Stomach smooth muscle (tissue), 2 donors: ENCODE measurements at regions not wholly inside any gene's neighbourhood (a gene's known extent, or its start where the extent isn't known, plus 50 kb on each side); places are given as distances from the start of the nearest gene placed in this dataset.

Experiments
- H3K27ac ChIP-seq: one replicate; pipeline ENCODE4 v1.7.0; 2013; ENCODE audit warnings: mild to moderate bottlenecking, low read length, inconsistent platforms
- H3K27me3 ChIP-seq, 2 donors: one replicate each; pipeline ENCODE4 v1.7.0; 2013; ENCODE audit warnings: low read length in 2 of 2; ENCODE audit not compliant: insufficient read depth in 2 of 2, control insufficient read depth in 1 of 2
- H3K36me3 ChIP-seq, 2 donors: one replicate each; pipeline ENCODE4 v1.7.0; 2013; ENCODE audit warnings: low read length in 2 of 2; ENCODE audit not compliant: control insufficient read depth in 2 of 2, insufficient read depth in 2 of 2
- H3K4me1 ChIP-seq: one replicate; pipeline ENCODE4 v1.7.0; 2013; ENCODE audit warnings: low read length; ENCODE audit not compliant: control insufficient read depth, insufficient read depth
- H3K4me3 ChIP-seq, 2 donors: one replicate each; pipeline ENCODE4 v1.7.0; 2013; ENCODE audit warnings: low read length in 2 of 2
- H3K9ac ChIP-seq, 2 donors: one replicate each; pipeline ENCODE4 v1.7.0; 2013; ENCODE audit warnings: low read length in 2 of 2, mild to moderate bottlenecking in 1 of 2
- H3K9me3 ChIP-seq, 2 donors: one replicate each; pipeline ENCODE4 v1.7.0; 2013; ENCODE audit warnings: low read length in 2 of 2; ENCODE audit not compliant: control insufficient read depth in 2 of 2
- donor health status: healthy.
- donor health status: Pancreatic carcinoma.

- H3K36me3 ChIP-seq: no peaks in the 10 kb centered on the region
- H3K9ac ChIP-seq: no peak overlapping the region
- no peak overlapping the region for H3K27ac ChIP-seq
- no peaks in the 10 kb centered on the region for H3K4me1 ChIP-seq
- no peaks in the 10 kb centered on the region for H3K27me3 ChIP-seq
- H3K9me3 ChIP-seq: no peaks in the 10 kb centered on the region
- H3K4me3 ChIP-seq: no peak overlapping the region
Measured at GRCh38 chr15:45903283-45903682, 268.5 kb downstream of the SQOR start.

DNA sequence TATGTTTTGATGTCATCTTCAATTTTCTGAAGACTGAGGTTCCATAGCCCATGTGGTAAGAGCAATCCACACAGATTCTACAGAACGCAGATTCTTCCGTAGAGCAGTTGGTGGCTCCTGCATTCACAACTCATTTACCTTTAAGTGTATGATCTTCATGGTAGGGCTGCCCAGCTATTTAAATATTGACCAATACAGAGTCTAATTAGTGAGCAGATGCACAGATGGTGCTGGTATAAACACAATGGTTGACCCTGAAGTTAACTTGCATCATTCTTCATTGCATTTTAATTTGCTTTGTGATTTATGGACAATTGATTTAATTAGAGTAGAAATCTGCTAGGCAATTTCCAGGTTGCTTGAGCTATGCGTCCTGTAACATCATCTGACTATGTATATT is 269.2 kb downstream of the SQOR start:
- no peaks in the 10 kb centered on the region for H3K9me3 ChIP-seq
- no peak overlapping the region for H3K9ac ChIP-seq
- H3K4me3 ChIP-seq: no peak overlapping the region
- no peaks in the 10 kb centered on the region for H3K4me1 ChIP-seq
- no peaks in the 10 kb centered on the region for H3K36me3 ChIP-seq
- no peak overlapping the region for H3K27ac ChIP-seq
- H3K27me3 ChIP-seq: no peaks in the 10 kb centered on the region

DNA sequence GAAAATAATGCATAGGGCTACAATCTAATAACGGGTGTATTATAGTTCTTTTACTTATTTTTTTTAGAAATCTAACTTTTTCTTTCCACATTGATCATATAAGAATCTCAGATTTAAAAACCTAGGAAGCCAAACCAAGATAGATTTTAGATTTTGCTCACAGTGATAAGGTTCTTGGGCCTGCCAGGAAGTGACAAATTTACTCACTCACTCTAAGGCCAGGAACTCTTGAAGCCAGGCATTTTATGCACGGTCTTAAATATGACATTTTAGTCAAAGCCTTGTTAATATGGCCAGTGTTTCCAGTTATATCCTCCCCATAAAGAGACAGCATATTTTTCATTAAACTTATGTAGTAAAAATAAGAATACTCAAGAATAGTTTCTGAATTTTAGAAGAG is 271.4 kb downstream of the SQOR start:
- Histone ChIP-seq H3K9ac (no peak overlapping the region), H3K36me3 (no peaks in the 10 kb centered on the region), H3K4me3 (no peak overlapping the region), H3K27ac (no peak overlapping the region), H3K4me1 (no peaks in the 10 kb centered on the region), H3K27me3 (no peaks in the 10 kb centered on the region), H3K9me3 (no peaks in the 10 kb centered on the region)

DNA sequence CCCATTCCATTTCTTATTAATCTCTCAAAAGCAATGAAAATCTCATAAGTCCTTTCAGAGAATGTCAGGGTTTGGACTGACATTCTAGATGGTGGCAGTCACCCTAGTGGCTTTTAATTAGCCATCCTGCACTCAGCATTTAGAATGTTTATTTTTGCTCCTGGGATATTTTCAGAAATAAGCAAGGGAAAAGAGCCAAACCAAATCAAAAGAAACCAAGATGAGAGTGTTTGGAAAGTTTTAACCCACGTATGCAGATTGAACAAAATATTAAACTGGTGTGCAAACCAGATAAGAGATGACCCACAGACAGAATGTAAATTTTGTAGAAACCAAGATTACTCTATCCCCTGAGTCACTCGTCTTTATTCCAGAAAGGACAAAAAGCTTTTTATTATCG is 275.8 kb downstream of the SQOR start:
- H3K9ac ChIP-seq: no peak overlapping the region
- H3K4me1 ChIP-seq: no peaks in the 10 kb centered on the region
- H3K9me3 ChIP-seq: no peaks in the 10 kb centered on the region
- H3K27me3 ChIP-seq: no peaks in the 10 kb centered on the region
- H3K36me3 ChIP-seq: no peaks in the 10 kb centered on the region
- no peak overlapping the region for H3K4me3 ChIP-seq
- H3K27ac ChIP-seq: no peak overlapping the region

GRCh38 chr15:45913451-45913850 is 278.6 kb downstream of the SQOR start:
- Histone ChIP-seq H3K4me3 (no peak overlapping the region), H3K4me1 (no peaks in the 10 kb centered on the region), H3K27me3 (no peaks in the 10 kb centered on the region), H3K9me3 (no peaks in the 10 kb centered on the region), H3K27ac (no peak overlapping the region), H3K36me3 (no peaks in the 10 kb centered on the region), H3K9ac (no peak overlapping the region)

GRCh38 chr15:45914425-45914824 is 279.6 kb downstream of the SQOR start:
- no peak overlapping the region for H3K4me3 ChIP-seq
- H3K27me3 ChIP-seq: no peaks in the 10 kb centered on the region
- H3K9ac ChIP-seq: no peak overlapping the region
- H3K36me3 ChIP-seq: no peaks in the 10 kb centered on the region
- H3K4me1 ChIP-seq: no peaks in the 10 kb centered on the region
- no peak overlapping the region for H3K27ac ChIP-seq
- no peaks in the 10 kb centered on the region for H3K9me3 ChIP-seq

DNA sequence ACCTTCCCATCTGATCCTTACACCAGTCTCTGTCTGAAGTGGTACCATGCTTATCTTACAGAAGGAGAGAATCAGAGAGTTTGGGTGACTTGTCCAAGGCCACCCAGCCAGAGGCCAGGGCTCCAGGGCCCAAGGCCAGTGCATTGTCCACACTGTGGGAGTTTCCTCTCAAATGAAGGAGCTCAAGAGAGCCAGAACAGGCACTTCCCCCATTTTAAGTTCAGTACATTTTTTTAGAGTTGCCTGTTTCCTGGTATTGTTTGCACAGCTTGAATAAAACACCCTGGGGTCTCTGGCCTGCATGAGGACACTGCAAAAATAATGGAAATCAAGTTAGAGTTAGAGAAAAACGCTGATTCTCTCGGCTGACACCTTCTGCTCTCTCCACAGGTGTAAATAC is 284.0 kb downstream of the SQOR start:
- no peaks in the 10 kb centered on the region for H3K4me1 ChIP-seq
- no peaks in the 10 kb centered on the region for H3K27me3 ChIP-seq
- H3K9ac ChIP-seq: no peak overlapping the region
- H3K36me3 ChIP-seq: no peaks in the 10 kb centered on the region
- H3K27ac ChIP-seq: no peak overlapping the region
- no peak overlapping the region for H3K4me3 ChIP-seq
- H3K9me3 ChIP-seq: no peaks in the 10 kb centered on the region

DNA sequence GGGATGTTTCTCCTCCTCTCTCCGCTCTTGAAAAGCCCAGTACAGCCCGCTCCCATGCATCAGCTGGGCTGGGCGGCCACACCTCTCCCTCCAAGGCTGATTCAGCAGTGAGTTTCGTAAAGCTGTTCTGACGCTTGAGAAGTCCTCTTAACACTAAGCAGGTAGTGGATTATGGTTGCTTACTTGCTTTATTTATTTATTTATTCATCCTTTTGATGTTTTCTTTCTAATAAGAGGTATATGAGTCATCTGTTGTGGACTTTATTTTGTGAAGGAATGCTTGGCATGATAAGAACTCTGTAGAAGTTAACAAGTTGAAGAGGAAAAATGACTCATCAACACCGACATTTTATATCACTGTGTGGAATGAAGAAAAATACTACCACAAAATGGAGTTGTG is 285.0 kb downstream of the SQOR start:
- Histone ChIP-seq H3K4me3 (no peak overlapping the region), H3K9me3 (no peaks in the 10 kb centered on the region), H3K27ac (no peak overlapping the region), H3K9ac (no peak overlapping the region), H3K4me1 (no peaks in the 10 kb centered on the region), H3K36me3 (no peaks in the 10 kb centered on the region), H3K27me3 (no peaks in the 10 kb centered on the region)

- Histone ChIP-seq H3K4me1 (no peaks in the 10 kb centered on the region), H3K36me3 (no peaks in the 10 kb centered on the region), H3K27me3 (no peaks in the 10 kb centered on the region), H3K4me3 (no peak overlapping the region), H3K9me3 (no peaks in the 10 kb centered on the region), H3K27ac (no peak overlapping the region), H3K9ac (no peak overlapping the region)
Measured at GRCh38 chr15:45921376-45921775, 286.5 kb downstream of the SQOR start.

DNA sequence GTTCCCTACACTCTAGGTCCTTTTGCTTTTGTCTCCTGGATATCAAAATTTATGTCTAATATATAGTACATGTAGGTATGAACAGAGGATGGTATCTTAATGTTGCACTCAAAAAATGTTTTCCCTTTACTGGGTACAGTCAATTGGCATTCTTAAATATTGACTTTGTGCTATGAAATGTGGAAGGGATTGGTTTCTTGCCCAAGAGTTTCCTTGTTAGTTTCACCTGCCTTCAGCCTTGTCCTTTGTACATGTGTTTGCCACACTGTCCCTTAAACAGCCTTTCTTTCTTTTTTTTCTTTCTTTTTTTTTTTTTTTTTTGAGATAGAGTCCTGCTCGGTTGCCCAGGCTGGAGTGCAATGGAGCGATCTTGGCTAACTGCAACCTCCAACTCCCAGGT is 287.1 kb downstream of the SQOR start:
- Histone ChIP-seq H3K9ac (no peak overlapping the region), H3K27ac (no peak overlapping the region), H3K4me3 (no peak overlapping the region), H3K36me3 (no peaks in the 10 kb centered on the region), H3K4me1 (no peaks in the 10 kb centered on the region), H3K27me3 (no peaks in the 10 kb centered on the region), H3K9me3 (no peaks in the 10 kb centered on the region)

- no peaks in the 10 kb centered on the region for H3K27me3 ChIP-seq
Measured at GRCh38 chr15:45941367-45941766, 306.5 kb downstream of the SQOR start.

GRCh38 chr15:45943240-45943639 is 308.4 kb downstream of the SQOR start:
- Histone ChIP-seq H3K9ac (no peak overlapping the region), H3K4me1 (no peaks in the 10 kb centered on the region), H3K4me3 (no peak overlapping the region), H3K27me3 (no peaks in the 10 kb centered on the region), H3K9me3 (no peaks in the 10 kb centered on the region), H3K27ac (no peak overlapping the region), H3K36me3 (no peaks in the 10 kb centered on the region)

More at GRCh38 chr15:45941367-45941766, 306.5 kb downstream of the SQOR start:
- Histone ChIP-seq H3K9me3 (no peaks in the 10 kb centered on the region), H3K4me3 (no peak overlapping the region), H3K9ac (no peak overlapping the region), H3K36me3 (no peaks in the 10 kb centered on the region), H3K4me1 (no peaks in the 10 kb centered on the region), H3K27ac (no peak overlapping the region)
